ENCODE measurements at regions not wholly inside any gene's neighbourhood (a gene's known extent, or its start where the extent isn't known, plus 50 kb on each side); places are given as distances from the start of the nearest gene placed in this dataset.

DNA sequence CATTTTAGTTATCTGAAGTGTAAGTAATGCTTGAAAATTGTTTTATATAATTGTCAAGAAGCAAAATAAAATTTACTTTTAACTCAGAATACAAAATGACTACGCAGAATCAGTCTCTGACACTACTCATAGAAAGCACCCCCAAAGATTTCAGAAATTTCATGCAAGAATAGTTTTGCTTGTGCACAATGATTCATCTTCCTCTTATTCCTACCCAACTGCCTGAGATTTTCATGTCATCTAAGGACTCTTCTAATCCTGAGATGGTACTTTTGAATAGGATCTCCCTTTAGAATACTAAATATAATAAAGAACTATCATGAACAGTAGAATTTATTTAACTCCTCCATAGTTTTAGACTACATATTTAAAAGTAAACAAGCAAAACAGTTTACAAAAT lies 485.3 kb upstream of the MGAT4C start:
- Mint-ChIP-seq H3K27me3 (ENCODE audit: unreplicated experiment) (no peaks in the 10 kb centered on the region), H3K9me3 (ENCODE audit: unreplicated experiment) (no peaks in the 10 kb centered on the region), H3K4me3 (ENCODE audit: unreplicated experiment) (no peak overlapping the region), H3K27ac (ENCODE audit: unreplicated experiment) (no peak overlapping the region), H3K4me1 (ENCODE audit: low read depth, unreplicated experiment) (no peaks in the 10 kb centered on the region), H3K36me3 (ENCODE audit: unreplicated experiment) (no peaks in the 10 kb centered on the region)
- no peak for DNase-seq
- TF ChIP-seq, protein P1, sequence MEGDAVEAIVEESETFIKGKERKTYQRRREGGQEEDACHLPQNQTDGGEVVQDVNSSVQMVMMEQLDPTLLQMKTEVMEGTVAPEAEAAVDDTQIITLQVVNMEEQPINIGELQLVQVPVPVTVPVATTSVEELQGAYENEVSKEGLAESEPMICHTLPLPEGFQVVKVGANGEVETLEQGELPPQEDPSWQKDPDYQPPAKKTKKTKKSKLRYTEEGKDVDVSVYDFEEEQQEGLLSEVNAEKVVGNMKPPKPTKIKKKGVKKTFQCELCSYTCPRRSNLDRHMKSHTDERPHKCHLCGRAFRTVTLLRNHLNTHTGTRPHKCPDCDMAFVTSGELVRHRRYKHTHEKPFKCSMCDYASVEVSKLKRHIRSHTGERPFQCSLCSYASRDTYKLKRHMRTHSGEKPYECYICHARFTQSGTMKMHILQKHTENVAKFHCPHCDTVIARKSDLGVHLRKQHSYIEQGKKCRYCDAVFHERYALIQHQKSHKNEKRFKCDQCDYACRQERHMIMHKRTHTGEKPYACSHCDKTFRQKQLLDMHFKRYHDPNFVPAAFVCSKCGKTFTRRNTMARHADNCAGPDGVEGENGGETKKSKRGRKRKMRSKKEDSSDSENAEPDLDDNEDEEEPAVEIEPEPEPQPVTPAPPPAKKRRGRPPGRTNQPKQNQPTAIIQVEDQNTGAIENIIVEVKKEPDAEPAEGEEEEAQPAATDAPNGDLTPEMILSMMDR (IDR thresholded peaks at IDR 0.05; ENCODE audit: partially characterized antibody, unreplicated experiment) = no peak

DNA sequence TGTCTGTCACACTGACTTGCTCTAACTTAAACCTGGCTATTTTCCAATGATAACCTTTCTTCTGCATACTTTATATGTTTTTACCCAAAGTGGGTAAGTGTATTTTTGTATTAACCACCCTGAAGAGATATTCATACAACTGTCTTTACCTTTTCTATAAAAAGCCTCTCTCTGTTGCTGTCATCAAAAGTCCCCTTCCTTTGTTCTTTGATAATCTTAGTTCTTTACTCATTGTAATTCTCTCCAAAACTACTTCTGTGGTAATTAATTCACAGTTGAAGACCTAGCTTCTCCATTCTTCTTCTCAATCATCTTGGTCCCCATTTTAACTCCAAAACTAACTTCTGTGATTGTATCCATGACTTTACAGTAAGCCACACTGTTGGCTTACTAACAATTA lies 479.7 kb upstream of the MGAT4C start:
- no peak overlapping the region for H3K4me3 Mint-ChIP-seq (ENCODE audit: unreplicated experiment)
- no peaks in the 10 kb centered on the region for H3K36me3 Mint-ChIP-seq (ENCODE audit: unreplicated experiment)
- H3K9me3 Mint-ChIP-seq (ENCODE audit: unreplicated experiment) = no peaks in the 10 kb centered on the region
- H3K27ac Mint-ChIP-seq (ENCODE audit: unreplicated experiment) = no peak overlapping the region
- no peaks in the 10 kb centered on the region for H3K27me3 Mint-ChIP-seq (ENCODE audit: unreplicated experiment)
- no peaks in the 10 kb centered on the region for H3K4me1 Mint-ChIP-seq (ENCODE audit: low read depth, unreplicated experiment)
- no peak for DNase-seq
- TF ChIP-seq, protein P1 (IDR thresholded peaks at IDR 0.05; ENCODE audit: partially characterized antibody, unreplicated experiment) = no peak

DNA sequence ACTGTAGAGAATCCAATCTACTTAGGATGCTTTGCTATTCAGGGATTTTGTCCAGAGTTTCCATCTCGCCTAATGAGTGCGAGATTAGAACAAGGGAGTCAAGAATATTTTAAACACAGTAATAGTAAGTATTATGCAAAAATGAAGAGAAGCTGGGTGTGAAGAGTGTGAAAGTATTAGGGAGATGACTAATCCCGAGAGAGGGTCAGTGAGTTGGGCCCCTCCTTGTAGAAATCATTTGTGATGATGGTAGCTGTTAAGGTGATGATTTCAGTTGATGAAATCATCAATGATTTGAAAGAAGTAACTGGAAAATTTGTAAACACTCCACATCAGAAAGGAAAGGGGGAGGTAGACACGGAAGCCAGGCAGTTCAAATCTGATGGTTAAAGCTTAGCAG lies 478.9 kb upstream of the MGAT4C start:
- Mint-ChIP-seq H3K9me3 (ENCODE audit: unreplicated experiment) (no peaks in the 10 kb centered on the region), H3K36me3 (ENCODE audit: unreplicated experiment) (no peaks in the 10 kb centered on the region), H3K27me3 (ENCODE audit: unreplicated experiment) (no peaks in the 10 kb centered on the region), H3K27ac (ENCODE audit: unreplicated experiment) (no peak overlapping the region), H3K4me1 (ENCODE audit: low read depth, unreplicated experiment) (no peaks in the 10 kb centered on the region), H3K4me3 (ENCODE audit: unreplicated experiment) (no peak overlapping the region)
- TF ChIP-seq, protein P1 (IDR thresholded peaks at IDR 0.05; ENCODE audit: partially characterized antibody, unreplicated experiment) = no peak
- no peak for DNase-seq

DNA sequence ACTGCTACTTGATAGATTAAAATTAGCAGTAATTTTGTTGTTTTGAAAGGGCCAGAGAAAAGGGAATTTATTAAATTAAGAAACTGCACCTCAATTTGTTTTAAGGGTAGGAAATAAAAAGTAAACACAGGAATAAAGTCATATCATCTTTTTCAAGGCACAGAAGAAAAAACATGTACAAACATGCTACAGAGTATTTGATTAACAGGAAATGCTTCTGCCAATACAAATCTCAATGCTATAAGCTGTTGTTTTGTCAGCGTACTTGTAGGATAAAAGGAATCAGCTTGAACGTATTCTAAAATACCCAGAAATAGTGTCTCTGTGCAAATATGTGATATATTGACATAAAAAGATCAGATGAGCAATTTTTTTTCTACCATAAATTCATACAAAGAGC lies 474.0 kb upstream of the MGAT4C start:
- Mint-ChIP-seq H3K4me1 (ENCODE audit: low read depth, unreplicated experiment) (no peaks in the 10 kb centered on the region), H3K36me3 (ENCODE audit: unreplicated experiment) (no peaks in the 10 kb centered on the region)

DNA sequence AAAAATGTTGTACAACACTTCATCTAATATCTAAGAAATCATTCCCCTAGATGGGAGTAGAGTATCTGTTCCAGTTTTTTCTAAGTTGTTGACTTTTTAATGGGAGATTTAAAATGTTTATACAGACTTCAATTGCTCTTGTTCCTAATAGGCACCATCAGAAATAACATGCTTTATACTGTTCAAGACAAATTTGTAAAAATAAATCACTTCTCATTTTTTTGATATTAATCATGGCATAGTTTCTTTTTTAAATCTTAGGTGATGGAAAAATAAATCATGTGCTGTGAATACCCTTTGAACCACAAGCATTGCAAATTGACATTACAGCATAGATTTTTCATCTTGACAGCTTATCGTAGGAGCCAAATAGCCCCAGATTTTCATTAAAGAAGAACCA lies 473.5 kb upstream of the MGAT4C start:
- TF ChIP-seq, protein P1 (IDR thresholded peaks at IDR 0.05; ENCODE audit: partially characterized antibody, unreplicated experiment) = no peak
- no peaks in the 10 kb centered on the region for H3K9me3 Mint-ChIP-seq (ENCODE audit: unreplicated experiment)
- H3K4me3 Mint-ChIP-seq (ENCODE audit: unreplicated experiment) = no peak overlapping the region
- no peaks in the 10 kb centered on the region for H3K4me1 Mint-ChIP-seq (ENCODE audit: low read depth, unreplicated experiment)
- no peaks in the 10 kb centered on the region for H3K36me3 Mint-ChIP-seq (ENCODE audit: unreplicated experiment)
- no peak for DNase-seq
- no peaks in the 10 kb centered on the region for H3K27me3 Mint-ChIP-seq (ENCODE audit: unreplicated experiment)
- H3K27ac Mint-ChIP-seq (ENCODE audit: unreplicated experiment) = no peak overlapping the region

More for the DNA sequence above, 474.0 kb upstream of the MGAT4C start:
- Mint-ChIP-seq H3K9me3 (ENCODE audit: unreplicated experiment) (no peaks in the 10 kb centered on the region), H3K4me3 (ENCODE audit: unreplicated experiment) (no peak overlapping the region), H3K27ac (ENCODE audit: unreplicated experiment) (no peak overlapping the region), H3K27me3 (ENCODE audit: unreplicated experiment) (no peaks in the 10 kb centered on the region)
- DNase-seq = no peak
- TF ChIP-seq, protein P1 (IDR thresholded peaks at IDR 0.05; ENCODE audit: partially characterized antibody, unreplicated experiment) = no peak

All from glutamatergic neuron (in vitro differentiated cells).